ENCODE measurements at regions not wholly inside any gene's neighbourhood (a gene's known extent, or its start where the extent isn't known, plus 50 kb on each side); places are given as distances from the start of the nearest gene placed in this dataset.

DNA sequence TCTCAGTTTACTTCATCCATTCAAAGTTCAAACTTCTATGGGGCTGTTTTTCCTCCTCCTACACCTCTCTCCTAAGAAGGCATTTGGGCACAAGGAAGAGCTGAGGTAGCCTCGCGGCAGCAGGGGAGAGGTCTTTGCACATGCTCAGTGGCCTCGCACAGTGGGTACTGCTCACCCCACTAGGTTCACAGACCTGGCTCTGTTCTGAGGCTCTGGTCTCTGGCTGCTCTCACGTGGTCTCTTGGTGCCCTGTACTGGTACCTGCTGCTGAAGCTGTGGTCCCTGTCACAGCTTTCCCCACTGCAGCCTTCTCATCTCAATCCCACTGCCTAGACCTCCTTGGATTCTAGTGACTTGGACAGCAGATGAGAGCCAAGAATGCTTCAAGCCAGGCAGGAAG is 134.7 kb upstream of the CRY1 start:
- Mint-ChIP-seq H3K36me3 (ENCODE audit: insufficient read depth in 1 of 3, low read depth in 3 of 3) (no peaks in the 10 kb centered on the region), H3K27me3 (ENCODE audit: low read depth) (no peaks in the 10 kb centered on the region; the same call in 1 of the 2 replicates), H3K4me3 (no peak overlapping the region), H3K27ac (peak overlapping the region in 1 of 3 experiments; percentile 68; a peak in 2 of 7 replicates), H3K9me3 (no peaks in the 10 kb centered on the region), H3K4me1 (peaks cover 11 to 20% of the 10 kb centered on the region in 2 experiments)
- no peak for DNase-seq
- Histone ChIP-seq H3K27ac (ENCODE audit: insufficient read length, low read depth, low read length) (no peak overlapping the region), H3K9me3 (ENCODE audit: control insufficient read depth, low read depth, low read length) (no peaks in the 10 kb centered on the region), H2AFZ (ENCODE audit: low read length) (peak overlapping the region; percentile 9), H3K23ac (ENCODE audit: insufficient read length, low read depth, low read length) (no peak overlapping the region), H2BK12ac (ENCODE audit: insufficient read length, low read depth, low read length) (no peak overlapping the region), H3K14ac (ENCODE audit: insufficient read depth, low read length) (0 out of 2 replicates have a peak overlapping the region, but pooled peaks have one; percentile 76), H2BK120ac (ENCODE audit: low read depth, low read length, poor library complexity, severe bottlenecking) (no peak overlapping the region), H3K4ac (ENCODE audit: low read depth, low read length) (no peak overlapping the region), H2BK5ac (ENCODE audit: insufficient read length, low read length) (no peak overlapping the region), H4K20me1 (ENCODE audit: control insufficient read depth, insufficient read depth, insufficient read length) (no peaks in the 10 kb centered on the region), H3K79me2 (ENCODE audit: insufficient read depth, low read length) (no peaks in the 10 kb centered on the region), H3T11ph (ENCODE audit: low read length) (no peak overlapping the region), H4K91ac (ENCODE audit: insufficient read length, low read depth, low read length) (no peak overlapping the region), H3K79me1 (ENCODE audit: insufficient read depth, low read depth, low read length, poor library complexity, severe bottlenecking) (no peaks in the 10 kb centered on the region), H3K4me2 (ENCODE audit: insufficient read depth, insufficient read length, low read length) (no peak overlapping the region), H4K8ac (replicated peaks; ENCODE audit: insufficient read length, low read depth, low read length) (no peak overlapping the region), H3K18ac (ENCODE audit: insufficient read length, low read depth, low read length) (peak overlapping the region; percentile 47), H3K56ac (ENCODE audit: insufficient read length, low read depth, low read length) (no peak overlapping the region), H4K5ac (ENCODE audit: insufficient read length, low read depth, low read length) (no peak overlapping the region), H2AK5ac (ENCODE audit: insufficient read length, low read length) (no peak overlapping the region), H2BK15ac (ENCODE audit: low read depth, low read length) (peak overlapping the region; percentile 70; the same call in 1 of the 2 replicates), H3K27me3 (ENCODE audit: insufficient read depth, low read length) (no peaks in the 10 kb centered on the region), H2BK20ac (ENCODE audit: low read depth, low read length, poor library complexity, severe bottlenecking) (no peak overlapping the region), H3K23me2 (ENCODE audit: insufficient read length, low read depth, low read length, poor library complexity, severe bottlenecking) (no peaks in the 10 kb centered on the region), H3K4me1 (ENCODE audit: insufficient read depth, low read length) (peaks cover 4% of the 10 kb centered on the region; the same call in 1 of the 2 replicates), H3K9ac (ENCODE audit: extremely low read depth, insufficient read length, low read length) (no peak overlapping the region)
- TF ChIP-seq, protein P1, sequence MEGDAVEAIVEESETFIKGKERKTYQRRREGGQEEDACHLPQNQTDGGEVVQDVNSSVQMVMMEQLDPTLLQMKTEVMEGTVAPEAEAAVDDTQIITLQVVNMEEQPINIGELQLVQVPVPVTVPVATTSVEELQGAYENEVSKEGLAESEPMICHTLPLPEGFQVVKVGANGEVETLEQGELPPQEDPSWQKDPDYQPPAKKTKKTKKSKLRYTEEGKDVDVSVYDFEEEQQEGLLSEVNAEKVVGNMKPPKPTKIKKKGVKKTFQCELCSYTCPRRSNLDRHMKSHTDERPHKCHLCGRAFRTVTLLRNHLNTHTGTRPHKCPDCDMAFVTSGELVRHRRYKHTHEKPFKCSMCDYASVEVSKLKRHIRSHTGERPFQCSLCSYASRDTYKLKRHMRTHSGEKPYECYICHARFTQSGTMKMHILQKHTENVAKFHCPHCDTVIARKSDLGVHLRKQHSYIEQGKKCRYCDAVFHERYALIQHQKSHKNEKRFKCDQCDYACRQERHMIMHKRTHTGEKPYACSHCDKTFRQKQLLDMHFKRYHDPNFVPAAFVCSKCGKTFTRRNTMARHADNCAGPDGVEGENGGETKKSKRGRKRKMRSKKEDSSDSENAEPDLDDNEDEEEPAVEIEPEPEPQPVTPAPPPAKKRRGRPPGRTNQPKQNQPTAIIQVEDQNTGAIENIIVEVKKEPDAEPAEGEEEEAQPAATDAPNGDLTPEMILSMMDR (conservative IDR thresholded peaks at IDR 0.05) = no peak
- WGBS (ENCODE audit: extremely low coverage, insufficient read length, low lambda C conversion rate) = no CpG with 5 or more reads among the region's 4 CpGs

Data from H9 (cell line).